HEK293T (cell line): ENCODE measurements at regions not wholly inside any gene's neighbourhood (a gene's known extent, or its start where the extent isn't known, plus 50 kb on each side); places are given as distances from the start of the nearest gene placed in this dataset.

ENCODE experiments used
- CTCF ChIA-PET: fragments of 350-600 bp; formaldehyde crosslinking; extraction: SDS; loops from one replicate; lab custom pipeline; 2021; ENCODE audit warnings: antibody characterized with exemption, inconsistent platforms; lab: Yijun Ruan, JAX
- POLR2A ChIA-PET: fragments of 350-600 bp; formaldehyde crosslinking; extraction: SDS; loops from one replicate; lab custom pipeline; 2020; ENCODE audit warnings: antibody characterized with exemption, inconsistent platforms; lab: Yijun Ruan, JAX
- DNase-seq: peaks from one replicate; pipeline ENCODE4 v3.0.0; 2012; ENCODE audit warnings: mixed read lengths; ENCODE audit errors: extremely low spot score
- ARNT ChIP-seq: fragments of 450-650 bp; IDR thresholded peaks from 2 replicates; pipeline ENCODE4 v1.6.1; 2017; ENCODE audit warnings: mild to moderate bottlenecking
- BHLHE40 ChIP-seq: fragments of 450-650 bp; IDR thresholded peaks from 2 replicates; pipeline ENCODE4 v1.6.1; 2016; ENCODE audit warnings: mild to moderate bottlenecking, moderate library complexity, borderline replicate concordance
- CTBP1 ChIP-seq: fragments of 450-650 bp; IDR thresholded peaks from 2 replicates; pipeline ENCODE4 v1.6.1; 2016; ENCODE audit warnings: borderline replicate concordance
- ELF4 ChIP-seq: fragments of 450-650 bp; IDR thresholded peaks from 2 replicates; pipeline ENCODE4 v1.6.1; 2017; ENCODE audit warnings: antibody characterized with exemption
- FOXA1 ChIP-seq: fragments of 450-650 bp; IDR thresholded peaks from 2 replicates; pipeline ENCODE4 v1.6.1; 2016; ENCODE audit warnings: mild to moderate bottlenecking
- FOXK2 ChIP-seq: fragments of 450-650 bp; IDR thresholded peaks from 2 replicates; pipeline ENCODE4 v1.6.1; 2016; ENCODE audit warnings: mild to moderate bottlenecking
- FOXM1 ChIP-seq: fragments of 450-650 bp; IDR thresholded peaks from 2 replicates; pipeline ENCODE4 v1.6.1; 2017; ENCODE audit warnings: mild to moderate bottlenecking, borderline replicate concordance
- HDGF ChIP-seq: fragments of 450-650 bp; IDR thresholded peaks from 2 replicates; pipeline ENCODE4 v1.6.1; 2017; ENCODE audit warnings: antibody characterized with exemption, borderline replicate concordance
- L3MBTL2 ChIP-seq: fragments of 450-650 bp; conservative IDR thresholded peaks from 2 replicates; pipeline ENCODE4 v1.6.1; 2016; ENCODE audit warnings: mild to moderate bottlenecking
- LEF1 ChIP-seq: fragments of 450-650 bp; IDR thresholded peaks from 2 replicates; pipeline ENCODE4 v1.6.1; 2017; ENCODE audit warnings: mild to moderate bottlenecking, borderline replicate concordance
- NFRKB ChIP-seq: fragments of 450-650 bp; IDR thresholded peaks from 2 replicates; pipeline ENCODE4 v1.6.1; 2016; ENCODE audit warnings: mild to moderate bottlenecking, moderate library complexity
- PKNOX1 ChIP-seq: fragments of 450-650 bp; IDR thresholded peaks from 2 replicates; pipeline ENCODE4 v1.6.1; 2016
- SP1 ChIP-seq: fragments of 450-650 bp; IDR thresholded peaks from 2 replicates; pipeline ENCODE4 v1.6.1; 2017
- SUZ12 ChIP-seq: fragments of 450-650 bp; IDR thresholded peaks from 2 replicates; pipeline ENCODE4 v1.6.1; 2016; ENCODE audit warnings: mild to moderate bottlenecking
- TARDBP ChIP-seq: fragments of 450-650 bp; IDR thresholded peaks from 2 replicates; pipeline ENCODE4 v1.6.1; 2016
- ZNF384 ChIP-seq: fragments of 450-650 bp; IDR thresholded peaks from 2 replicates; pipeline ENCODE4 v1.6.1; 2016

GRCh38 chr22:49294656-49295464 is 532.8 kb downstream of the BRD1 start:
- TF ChIP-seq ELF4 (no peak), CTBP1 (no peak), TARDBP (no peak), FOXK2 (no peak), ARNT (no peak), BHLHE40 (no peak), FOXM1 (no peak), FOXA1 (no peak), PKNOX1 (no peak), L3MBTL2 (no peak), ZNF384 (no peak), SP1 (no peak), SUZ12 (no peak), HDGF (no peak), NFRKB (no peak), LEF1 (no peak)
- ChIA-PET CTCF (no interaction called here), POLR2A (no interaction called here)
- no peak for DNase-seq

DNA sequence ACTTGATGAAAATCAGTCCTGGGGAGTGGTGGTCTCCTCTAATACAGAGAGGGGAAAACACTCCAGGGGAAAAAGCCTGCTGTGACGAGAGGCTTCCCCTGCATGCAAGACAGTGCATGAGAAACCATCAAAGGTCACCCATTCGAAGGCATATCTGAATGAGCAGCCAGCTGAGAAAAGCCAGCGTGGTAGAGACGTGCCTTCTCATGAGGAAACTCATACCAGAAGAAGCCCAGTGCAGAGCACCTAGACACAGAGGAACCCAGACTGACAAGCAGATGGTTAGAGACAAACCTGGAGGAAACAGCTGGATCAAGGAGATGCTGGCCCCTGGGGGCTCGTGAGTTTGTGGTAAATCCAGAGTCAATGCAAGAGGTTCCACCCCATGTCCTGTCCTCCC is 534.8 kb downstream of the BRD1 start:
- TF ChIP-seq SUZ12 (no peak), ARNT (no peak), CTBP1 (no peak), ZNF384 (no peak), FOXA1 (no peak), ELF4 (no peak), HDGF (no peak)
- POLR2A ChIA-PET: no interaction called here
- DNase-seq: no peak
- CTCF ChIA-PET: no interaction called here

GRCh38 chr22:49291781-49292180 is 535.9 kb downstream of the BRD1 start:
- ChIA-PET CTCF (no interaction called here), POLR2A (no interaction called here)
- no peak for DNase-seq
- TF ChIP-seq ELF4 (no peak), ARNT (no peak), NFRKB (no peak), SP1 (no peak), FOXA1 (no peak), FOXM1 (no peak), SUZ12 (no peak), ZNF384 (no peak), LEF1 (no peak), PKNOX1 (no peak), TARDBP (no peak), CTBP1 (no peak), FOXK2 (no peak), L3MBTL2 (no peak), BHLHE40 (no peak), HDGF (no peak)

DNA sequence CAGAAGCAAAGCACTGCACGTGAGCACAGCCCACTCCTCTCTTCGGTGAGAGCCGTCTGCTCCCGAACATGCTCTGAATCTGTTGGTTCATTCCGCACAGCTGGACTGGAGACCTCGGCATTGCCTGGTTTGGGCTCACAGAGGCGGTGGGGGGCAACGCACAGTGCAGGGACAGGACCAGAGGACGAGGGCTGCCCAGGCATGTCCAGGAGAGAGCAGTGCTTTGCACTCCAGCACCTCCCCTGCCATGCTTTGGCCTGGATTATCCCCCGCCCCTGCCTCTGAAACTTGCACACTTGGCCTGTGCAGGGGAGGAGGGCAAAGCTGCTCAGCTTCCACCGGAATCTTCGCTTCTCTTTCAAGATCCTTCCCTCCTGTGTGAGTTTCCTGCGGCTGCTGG is 536.5 kb downstream of the BRD1 start:
- ChIA-PET POLR2A (no interaction called here), CTCF (no interaction called here)
- DNase-seq: no peak
- TF ChIP-seq FOXA1: no peak
- no peak for TF ChIP-seq SP1
- TF ChIP-seq FOXK2: no peak
- TF ChIP-seq TARDBP: no peak
- no peak for TF ChIP-seq CTBP1
- no peak for TF ChIP-seq ELF4
- no peak for TF ChIP-seq L3MBTL2

GRCh38 chr22:49290711-49291110 is 537.0 kb downstream of the BRD1 start:
- ChIA-PET CTCF (no interaction called here), POLR2A (no interaction called here)
- DNase-seq: no peak
- TF ChIP-seq LEF1 (no peak), CTBP1 (no peak), HDGF (no peak), ZNF384 (no peak), NFRKB (no peak), FOXM1 (no peak), L3MBTL2 (no peak), TARDBP (no peak), ARNT (no peak), FOXA1 (no peak), PKNOX1 (no peak), BHLHE40 (no peak), SP1 (no peak), ELF4 (no peak)

GRCh38 chr22:49289822-49290679 is 537.6 kb downstream of the BRD1 start:
- ChIA-PET CTCF (no interaction called here), POLR2A (no interaction called here)
- no peak for DNase-seq
- TF ChIP-seq ZNF384 (no peak), LEF1 (no peak), FOXA1 (no peak), L3MBTL2 (no peak), TARDBP (no peak), FOXK2 (no peak), SUZ12 (no peak), ARNT (no peak), SP1 (no peak), NFRKB (no peak), BHLHE40 (no peak), HDGF (no peak), ELF4 (no peak), PKNOX1 (no peak), CTBP1 (no peak), FOXM1 (no peak)
